ENCODE measurements at regions not wholly inside any gene's neighbourhood (a gene's known extent, or its start where the extent isn't known, plus 50 kb on each side); places are given as distances from the start of the nearest gene placed in this dataset.
"Not testable (repeated sequence)": the region's sequence is repeated elsewhere in the genome, so short reads cannot be mapped to it uniquely, and the experiment has no call there.

- DNase-seq: no peak
- no peaks in the 10 kb centered on the region for H3K36me3 ChIP-seq
- no peaks in the 10 kb centered on the region for H3K4me1 ChIP-seq
- H3K9me3 ChIP-seq: no peaks in the 10 kb centered on the region
- no peak overlapping the region for H3K4me3 ChIP-seq (ENCODE audit: low read depth, low read length)
- TF ChIP-seq CTCF (IDR thresholded peaks at IDR 0.05; ENCODE audit: low read depth, low read length): no peak
- H3K27me3 ChIP-seq: no peaks in the 10 kb centered on the region
Measured at GRCh38 chr3:20622304-20622703, 436.3 kb upstream of the SGO1 start.

- not testable (repeated sequence) for H3K9me3 ChIP-seq; H3K4me1 ChIP-seq; DNase-seq; H3K27me3 ChIP-seq; H3K4me3 ChIP-seq (ENCODE audit: low read depth, low read length); H3K36me3 ChIP-seq
Measured at GRCh38 chr3:20618621-20619020, 432.6 kb upstream of the SGO1 start.

GRCh38 chr3:20618181-20618580, 432.2 kb upstream of the SGO1 start:
- not testable (repeated sequence) for H3K36me3 ChIP-seq; H3K27me3 ChIP-seq; H3K4me1 ChIP-seq; H3K4me3 ChIP-seq (ENCODE audit: low read depth, low read length); DNase-seq; H3K9me3 ChIP-seq

GRCh38 chr3:20615982-20616381, 430.0 kb upstream of the SGO1 start:
- not testable (repeated sequence) for H3K4me3 ChIP-seq (ENCODE audit: low read depth, low read length); H3K36me3 ChIP-seq; H3K4me1 ChIP-seq; DNase-seq; H3K27me3 ChIP-seq; H3K9me3 ChIP-seq

- no peaks in the 10 kb centered on the region for H3K4me1 ChIP-seq
- no peak for TF ChIP-seq CTCF (IDR thresholded peaks at IDR 0.05; ENCODE audit: low read depth, low read length)
- H3K36me3 ChIP-seq: no peaks in the 10 kb centered on the region
- H3K4me3 ChIP-seq (ENCODE audit: low read depth, low read length): no peak overlapping the region
- no peak for DNase-seq
- no peaks in the 10 kb centered on the region for H3K27me3 ChIP-seq
- no peaks in the 10 kb centered on the region for H3K9me3 ChIP-seq
Measured at GRCh38 chr3:20608054-20608738, 422.2 kb upstream of the SGO1 start.

- H3K27me3 ChIP-seq: no peaks in the 10 kb centered on the region
- no peak for DNase-seq
- no peak for TF ChIP-seq CTCF (IDR thresholded peaks at IDR 0.05; ENCODE audit: low read depth, low read length)
- no peaks in the 10 kb centered on the region for H3K36me3 ChIP-seq
- H3K4me1 ChIP-seq: no peaks in the 10 kb centered on the region
- H3K9me3 ChIP-seq: no peaks in the 10 kb centered on the region
- H3K4me3 ChIP-seq (ENCODE audit: low read depth, low read length): no peak overlapping the region
Measured at GRCh38 chr3:20604659-20605058, 418.7 kb upstream of the SGO1 start.

- Histone ChIP-seq H3K4me3 (ENCODE audit: low read depth, low read length) (no peak overlapping the region), H3K36me3 (no peaks in the 10 kb centered on the region), H3K27me3 (no peaks in the 10 kb centered on the region), H3K9me3 (no peaks in the 10 kb centered on the region), H3K4me1 (no peaks in the 10 kb centered on the region)
- no peak for DNase-seq
- TF ChIP-seq CTCF (IDR thresholded peaks at IDR 0.05; ENCODE audit: low read depth, low read length): no peak
Measured at GRCh38 chr3:20589275-20589674, 403.3 kb upstream of the SGO1 start.

GRCh38 chr3:20588781-20589180, 402.8 kb upstream of the SGO1 start:
- no peak for DNase-seq
- no peaks in the 10 kb centered on the region for H3K27me3 ChIP-seq
- H3K4me3 ChIP-seq (ENCODE audit: low read depth, low read length): no peak overlapping the region
- no peaks in the 10 kb centered on the region for H3K4me1 ChIP-seq
- TF ChIP-seq CTCF (IDR thresholded peaks at IDR 0.05; ENCODE audit: low read depth, low read length): no peak
- no peaks in the 10 kb centered on the region for H3K36me3 ChIP-seq
- no peaks in the 10 kb centered on the region for H3K9me3 ChIP-seq

All from BE2C (cell line).